ENCODE measurements at regions not wholly inside any gene's neighbourhood (a gene's known extent, or its start where the extent isn't known, plus 50 kb on each side); places are given as distances from the start of the nearest gene placed in this dataset.

DNA sequence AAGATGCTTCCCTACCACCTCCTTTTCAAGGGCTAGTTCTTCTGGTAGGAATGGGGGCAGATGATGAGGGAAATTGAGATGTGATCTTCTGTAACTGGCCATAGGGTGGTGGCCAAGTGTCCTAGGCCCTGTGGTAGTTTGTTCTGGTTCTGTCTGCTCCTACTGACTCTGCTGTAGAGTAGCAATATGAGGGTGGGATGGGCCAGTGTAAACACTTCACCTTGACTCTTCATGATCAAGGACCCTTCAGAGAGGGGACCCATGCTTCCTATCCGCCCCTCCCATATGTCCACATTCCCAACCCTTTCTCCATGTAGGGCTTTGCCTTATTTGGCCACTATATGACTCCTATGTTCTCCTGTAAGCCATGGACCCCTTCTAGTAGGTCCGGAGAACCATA, 230.3 kb upstream of the SESN3 start:
- Mint-ChIP-seq H3K4me1 (ENCODE audit: low read depth) (no peaks in the 10 kb centered on the region), H3K4me3 (no peak overlapping the region), H3K36me3 (ENCODE audit: low read depth) (no peaks in the 10 kb centered on the region), H3K27me3 (no peaks in the 10 kb centered on the region), H3K9me3 (peaks cover 2% of the 10 kb centered on the region), H3K27ac (no peak overlapping the region)
- POLR2A ChIA-PET, result no interaction called here
- ATAC-seq, result no peak
- no peak for DNase-seq
- TF ChIP-seq, protein P1, sequence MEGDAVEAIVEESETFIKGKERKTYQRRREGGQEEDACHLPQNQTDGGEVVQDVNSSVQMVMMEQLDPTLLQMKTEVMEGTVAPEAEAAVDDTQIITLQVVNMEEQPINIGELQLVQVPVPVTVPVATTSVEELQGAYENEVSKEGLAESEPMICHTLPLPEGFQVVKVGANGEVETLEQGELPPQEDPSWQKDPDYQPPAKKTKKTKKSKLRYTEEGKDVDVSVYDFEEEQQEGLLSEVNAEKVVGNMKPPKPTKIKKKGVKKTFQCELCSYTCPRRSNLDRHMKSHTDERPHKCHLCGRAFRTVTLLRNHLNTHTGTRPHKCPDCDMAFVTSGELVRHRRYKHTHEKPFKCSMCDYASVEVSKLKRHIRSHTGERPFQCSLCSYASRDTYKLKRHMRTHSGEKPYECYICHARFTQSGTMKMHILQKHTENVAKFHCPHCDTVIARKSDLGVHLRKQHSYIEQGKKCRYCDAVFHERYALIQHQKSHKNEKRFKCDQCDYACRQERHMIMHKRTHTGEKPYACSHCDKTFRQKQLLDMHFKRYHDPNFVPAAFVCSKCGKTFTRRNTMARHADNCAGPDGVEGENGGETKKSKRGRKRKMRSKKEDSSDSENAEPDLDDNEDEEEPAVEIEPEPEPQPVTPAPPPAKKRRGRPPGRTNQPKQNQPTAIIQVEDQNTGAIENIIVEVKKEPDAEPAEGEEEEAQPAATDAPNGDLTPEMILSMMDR (IDR thresholded peaks at IDR 0.05), result no peak
- intact Hi-C loops (cut with micrococcal nuclease), result no loop called here
- CTCF ChIA-PET, result no interaction called here

- H3K27me3 Mint-ChIP-seq, result no peaks in the 10 kb centered on the region
- H3K4me1 Mint-ChIP-seq (ENCODE audit: low read depth), result peaks cover 2% of the 10 kb centered on the region
- H3K4me3 Mint-ChIP-seq, result no peak overlapping the region
- no peak for DNase-seq
- H3K27ac Mint-ChIP-seq, result no peak overlapping the region
- intact Hi-C loops (cut with micrococcal nuclease), result no loop called here
- ATAC-seq, result no peak
- CTCF ChIA-PET, result no interaction called here
- no peaks in the 10 kb centered on the region for H3K36me3 Mint-ChIP-seq (ENCODE audit: low read depth)
- TF ChIP-seq, protein P1 (IDR thresholded peaks at IDR 0.05), result no peak
- POLR2A ChIA-PET, result no interaction called here
- peaks cover 2% of the 10 kb centered on the region for H3K9me3 Mint-ChIP-seq
Observed at GRCh38 chr11:95459291-95460042, 228.5 kb upstream of the SESN3 start.

- ChIA-PET CTCF (no interaction called here), POLR2A (no interaction called here)
- peaks cover 2% of the 10 kb centered on the region for H3K4me1 Mint-ChIP-seq (ENCODE audit: low read depth)
Observed at GRCh38 chr11:95456714-95457491, 225.9 kb upstream of the SESN3 start.

DNA sequence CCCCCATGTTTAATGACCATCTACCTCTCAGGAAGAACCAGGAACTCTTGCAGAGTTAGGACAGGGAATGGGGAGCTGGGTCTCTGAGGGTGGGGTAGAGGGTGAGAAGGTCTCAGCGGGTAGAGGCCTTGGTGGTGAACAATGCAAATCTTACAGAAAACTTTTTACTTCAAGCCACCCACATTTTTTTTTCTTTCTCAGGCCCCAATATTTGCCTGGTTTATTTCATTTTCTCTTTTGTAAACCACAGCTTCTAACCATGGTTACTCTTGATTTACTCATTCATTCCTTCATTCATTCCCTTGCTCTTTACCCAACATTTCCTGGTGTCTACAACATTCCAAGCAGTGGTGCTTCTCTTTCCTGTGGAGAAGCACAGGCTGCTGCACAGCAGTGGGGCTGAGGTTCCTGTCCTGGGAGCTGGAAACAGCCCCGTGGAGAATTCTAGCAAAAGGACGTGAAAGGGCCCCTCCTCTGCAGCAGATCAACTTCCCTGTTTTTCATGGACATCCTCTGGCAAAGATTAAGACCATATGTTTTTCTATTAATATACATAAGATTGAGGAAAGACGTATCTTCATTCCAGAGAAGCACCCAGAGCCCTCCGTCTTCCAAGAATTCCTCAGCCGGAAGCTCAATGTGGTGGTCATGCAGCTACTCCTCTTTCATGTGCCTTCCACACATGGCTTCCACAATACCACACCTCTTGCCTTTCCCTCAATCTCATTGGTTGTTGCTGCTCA, 224.4 kb upstream of the SESN3 start:
- intact Hi-C loops (cut with micrococcal nuclease), result no loop called here
- ChIA-PET CTCF (interaction anchor here (1.4 kb wide), 1 partner anchor 250 kb away, joined by 3 read pairs; no protein-coding TSS in a partner anchor), POLR2A (no interaction called here)
- Mint-ChIP-seq H3K9me3 (no peaks in the 10 kb centered on the region), H3K27ac (no peak overlapping the region), H3K27me3 (no peaks in the 10 kb centered on the region), H3K4me1 (ENCODE audit: low read depth) (peaks cover 2% of the 10 kb centered on the region), H3K4me3 (no peak overlapping the region), H3K36me3 (ENCODE audit: low read depth) (no peaks in the 10 kb centered on the region)
- TF ChIP-seq, protein P1 (IDR thresholded peaks at IDR 0.05), result no peak
- no peak for DNase-seq
- ATAC-seq, result no peak

More at GRCh38 chr11:95456714-95457491, 225.9 kb upstream of the SESN3 start:
- H3K9me3 Mint-ChIP-seq, result peaks cover 2% of the 10 kb centered on the region
- no peaks in the 10 kb centered on the region for H3K27me3 Mint-ChIP-seq
- no peak overlapping the region for H3K27ac Mint-ChIP-seq
- H3K36me3 Mint-ChIP-seq (ENCODE audit: low read depth), result no peaks in the 10 kb centered on the region
- DNase-seq, result no peak
- TF ChIP-seq, protein P1 (IDR thresholded peaks at IDR 0.05), result no peak
- no peak overlapping the region for H3K4me3 Mint-ChIP-seq
- ATAC-seq, result no peak
- intact Hi-C loops (cut with micrococcal nuclease), result no loop called here
